ENCODE measurements at regions not wholly inside any gene's neighbourhood (a gene's known extent, or its start where the extent isn't known, plus 50 kb on each side); places are given as distances from the start of the nearest gene placed in this dataset.

- TF ChIP-seq, protein P1, sequence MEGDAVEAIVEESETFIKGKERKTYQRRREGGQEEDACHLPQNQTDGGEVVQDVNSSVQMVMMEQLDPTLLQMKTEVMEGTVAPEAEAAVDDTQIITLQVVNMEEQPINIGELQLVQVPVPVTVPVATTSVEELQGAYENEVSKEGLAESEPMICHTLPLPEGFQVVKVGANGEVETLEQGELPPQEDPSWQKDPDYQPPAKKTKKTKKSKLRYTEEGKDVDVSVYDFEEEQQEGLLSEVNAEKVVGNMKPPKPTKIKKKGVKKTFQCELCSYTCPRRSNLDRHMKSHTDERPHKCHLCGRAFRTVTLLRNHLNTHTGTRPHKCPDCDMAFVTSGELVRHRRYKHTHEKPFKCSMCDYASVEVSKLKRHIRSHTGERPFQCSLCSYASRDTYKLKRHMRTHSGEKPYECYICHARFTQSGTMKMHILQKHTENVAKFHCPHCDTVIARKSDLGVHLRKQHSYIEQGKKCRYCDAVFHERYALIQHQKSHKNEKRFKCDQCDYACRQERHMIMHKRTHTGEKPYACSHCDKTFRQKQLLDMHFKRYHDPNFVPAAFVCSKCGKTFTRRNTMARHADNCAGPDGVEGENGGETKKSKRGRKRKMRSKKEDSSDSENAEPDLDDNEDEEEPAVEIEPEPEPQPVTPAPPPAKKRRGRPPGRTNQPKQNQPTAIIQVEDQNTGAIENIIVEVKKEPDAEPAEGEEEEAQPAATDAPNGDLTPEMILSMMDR (IDR thresholded peaks at IDR 0.05) = no peak
- TF ChIP-seq EP300 (IDR thresholded peaks at IDR 0.05; ENCODE audit: low read depth) = no peak
These were observed 78.8 kb downstream of the SPRY2 start for GRCh38 chr13:80262051-80262695.

All from transverse colon (tissue), 3 donors.